ENCODE measurements at regions not wholly inside any gene's neighbourhood (a gene's known extent, or its start where the extent isn't known, plus 50 kb on each side); places are given as distances from the start of the nearest gene placed in this dataset.

GRCh38 chr10:131425752-131426533 is 114.4 kb upstream of the TCERG1L start:
- no peak for DNase-seq (ENCODE audit: low read depth)
- TF ChIP-seq POLR2A (IDR thresholded peaks at IDR 0.05; ENCODE audit: extremely low read depth, insufficient read length): no peak
- no peak for TF ChIP-seq CTCF (IDR thresholded peaks at IDR 0.05; ENCODE audit: low read depth, low read length)
- no peak for TF ChIP-seq MYC (IDR thresholded peaks at IDR 0.05; ENCODE audit: low read depth, low read length)
- TF ChIP-seq, protein P1, sequence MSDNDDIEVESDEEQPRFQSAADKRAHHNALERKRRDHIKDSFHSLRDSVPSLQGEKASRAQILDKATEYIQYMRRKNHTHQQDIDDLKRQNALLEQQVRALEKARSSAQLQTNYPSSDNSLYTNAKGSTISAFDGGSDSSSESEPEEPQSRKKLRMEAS (IDR thresholded peaks at IDR 0.05; ENCODE audit: low read depth, low read length): no peak
- no peak overlapping the region for H3K4me3 ChIP-seq (ENCODE audit: low read depth, low read length)

DNA sequence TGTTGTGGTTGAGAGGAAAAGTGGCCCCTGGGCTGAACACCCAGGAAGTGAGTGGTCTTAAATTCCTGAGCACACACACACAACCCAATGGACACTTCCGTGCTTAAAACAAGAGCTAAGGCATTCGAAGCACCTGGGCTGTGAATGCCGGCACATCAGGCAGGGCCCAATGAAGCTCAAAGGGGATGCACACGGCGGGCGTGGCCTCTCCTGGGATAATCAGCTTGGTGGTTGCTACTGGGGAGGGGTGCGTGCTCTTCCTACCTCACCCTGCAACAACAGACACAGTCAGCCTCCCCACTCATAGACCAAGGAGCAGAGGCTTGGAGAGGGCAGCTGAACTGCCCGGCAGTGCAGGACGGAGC is 115.0 kb upstream of the TCERG1L start:
- TF ChIP-seq, protein P1 (IDR thresholded peaks at IDR 0.05; ENCODE audit: low read depth, low read length): no peak
- no peak for TF ChIP-seq POLR2A (IDR thresholded peaks at IDR 0.05; ENCODE audit: extremely low read depth, insufficient read length)
- TF ChIP-seq MYC (IDR thresholded peaks at IDR 0.05; ENCODE audit: low read depth, low read length): no peak
- TF ChIP-seq CTCF (IDR thresholded peaks at IDR 0.05; ENCODE audit: low read depth, low read length): no peak
- DNase-seq (ENCODE audit: low read depth): no peak

DNA sequence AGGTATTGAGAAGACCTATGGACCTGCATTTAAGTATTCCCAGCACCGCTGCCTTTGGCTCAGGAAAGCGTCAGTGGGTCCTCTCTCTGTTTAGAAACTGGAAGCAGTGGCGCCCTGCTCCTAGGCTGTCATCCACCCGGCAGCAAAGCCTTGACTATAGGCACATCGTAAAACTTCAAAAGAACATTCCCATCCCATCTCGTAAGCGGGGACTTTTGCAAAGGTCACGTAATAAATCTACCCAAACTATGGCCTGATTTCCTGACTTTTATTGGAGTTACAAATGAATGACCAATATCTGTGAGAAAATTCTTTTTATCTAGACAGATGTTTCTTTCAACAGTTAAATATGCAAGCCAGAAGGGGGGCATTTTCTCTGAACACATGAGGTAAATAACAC is 115.8 kb upstream of the TCERG1L start:
- no peak for DNase-seq (ENCODE audit: low read depth)
- no peak overlapping the region for H3K4me3 ChIP-seq (ENCODE audit: low read depth, low read length)
- no peak for TF ChIP-seq MYC (IDR thresholded peaks at IDR 0.05; ENCODE audit: low read depth, low read length)
- TF ChIP-seq POLR2A (IDR thresholded peaks at IDR 0.05; ENCODE audit: extremely low read depth, insufficient read length): no peak
- TF ChIP-seq, protein P1 (IDR thresholded peaks at IDR 0.05; ENCODE audit: low read depth, low read length): no peak
- TF ChIP-seq CTCF (IDR thresholded peaks at IDR 0.05; ENCODE audit: low read depth, low read length): no peak

More for the DNA sequence above, 115.0 kb upstream of the TCERG1L start:
- no peak overlapping the region for H3K4me3 ChIP-seq (ENCODE audit: low read depth, low read length)

DNA sequence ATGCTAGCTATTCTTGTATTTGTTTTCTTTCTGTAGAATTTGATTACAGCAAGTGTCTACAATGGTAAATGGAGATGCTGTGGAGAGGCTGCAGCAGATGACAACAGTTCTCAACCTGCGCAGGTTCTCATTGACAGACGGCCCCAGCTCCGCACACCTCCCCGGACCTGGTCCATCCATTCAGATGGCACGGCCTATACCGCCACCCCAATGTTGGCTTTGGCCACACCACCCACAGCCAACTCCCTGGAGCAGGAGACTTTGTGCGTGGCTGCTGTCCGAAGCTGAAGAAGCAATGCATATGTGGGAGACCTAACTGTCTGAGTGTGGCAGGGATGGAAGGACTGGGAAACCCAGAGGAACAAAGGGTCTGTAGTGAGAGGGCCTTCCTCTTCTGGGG is 116.4 kb upstream of the TCERG1L start:
- no peak overlapping the region for H3K4me3 ChIP-seq (ENCODE audit: low read depth, low read length)
- DNase-seq (ENCODE audit: low read depth): no peak
- TF ChIP-seq, protein P1 (IDR thresholded peaks at IDR 0.05; ENCODE audit: low read depth, low read length): no peak
- no peak for TF ChIP-seq POLR2A (IDR thresholded peaks at IDR 0.05; ENCODE audit: extremely low read depth, insufficient read length)

DNA sequence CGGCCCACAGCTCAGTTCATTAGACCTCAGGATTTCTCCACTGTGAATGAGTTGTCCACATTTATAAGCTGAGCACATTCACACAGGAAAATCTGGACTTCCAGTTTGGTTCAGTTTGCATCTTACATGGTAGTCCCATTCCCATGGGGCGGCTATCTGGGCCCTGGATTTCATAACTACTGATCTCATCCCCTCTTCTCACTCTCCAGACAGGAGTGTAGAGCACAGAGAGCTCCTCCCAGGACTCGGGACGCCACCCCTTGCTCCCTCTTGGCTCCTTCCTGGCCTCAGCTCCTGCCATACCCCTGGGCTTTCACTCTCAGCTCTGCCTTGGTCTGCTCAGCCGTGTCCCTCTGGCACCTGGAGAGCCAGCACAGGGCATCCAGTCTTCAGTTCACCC is 117.6 kb upstream of the TCERG1L start:
- no peak for DNase-seq (ENCODE audit: low read depth)
- TF ChIP-seq, protein P1 (IDR thresholded peaks at IDR 0.05; ENCODE audit: low read depth, low read length): no peak
- TF ChIP-seq POLR2A (IDR thresholded peaks at IDR 0.05; ENCODE audit: extremely low read depth, insufficient read length): no peak
- no peak for TF ChIP-seq CTCF (IDR thresholded peaks at IDR 0.05; ENCODE audit: low read depth, low read length)
- no peak for TF ChIP-seq MYC (IDR thresholded peaks at IDR 0.05; ENCODE audit: low read depth, low read length)
- no peak overlapping the region for H3K4me3 ChIP-seq (ENCODE audit: low read depth, low read length)

DNA sequence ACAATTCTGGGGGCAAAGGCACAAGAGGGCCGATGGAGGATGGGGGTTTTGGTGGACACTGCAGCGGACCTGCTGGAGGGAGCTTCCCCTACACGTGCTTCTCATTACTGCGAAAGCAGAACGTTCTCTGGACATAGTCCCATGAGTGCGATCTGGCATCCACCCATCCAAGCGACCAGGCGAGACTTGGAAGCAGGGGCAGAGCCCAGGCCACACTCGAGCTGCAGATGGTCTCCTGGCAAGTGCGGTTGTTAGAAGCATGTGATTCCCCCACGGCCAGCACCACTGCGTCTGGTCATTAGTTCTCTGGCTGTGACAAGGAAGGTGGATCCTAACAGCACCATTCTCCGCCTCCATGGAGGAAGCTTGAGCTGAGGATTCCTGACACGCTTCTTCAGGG is 118.4 kb upstream of the TCERG1L start:
- DNase-seq (ENCODE audit: low read depth): no peak
- H3K4me3 ChIP-seq (ENCODE audit: low read depth, low read length): no peak overlapping the region

More for the DNA sequence above, 118.4 kb upstream of the TCERG1L start:
- TF ChIP-seq MYC (IDR thresholded peaks at IDR 0.05; ENCODE audit: low read depth, low read length): no peak
- no peak for TF ChIP-seq POLR2A (IDR thresholded peaks at IDR 0.05; ENCODE audit: extremely low read depth, insufficient read length)
- TF ChIP-seq, protein P1 (IDR thresholded peaks at IDR 0.05; ENCODE audit: low read depth, low read length): no peak
- no peak for TF ChIP-seq CTCF (IDR thresholded peaks at IDR 0.05; ENCODE audit: low read depth, low read length)

All from NB4 (cell line).